Esophagus squamous epithelium (tissue), 5 donors: ENCODE measurements at regions not wholly inside any gene's neighbourhood (a gene's known extent, or its start where the extent isn't known, plus 50 kb on each side); places are given as distances from the start of the nearest gene placed in this dataset.

Experiments used
- DNase-seq: peaks from one replicate; lab custom pipeline; 2025; lab: John Stamatoyannopoulos, UW
- H3K27ac ChIP-seq, 4 donors: fragments of 200-600 bp; sonication (generic); one replicate each; pipeline ENCODE4 v1.5.1; 2016 to 2019; ENCODE audit warnings: mild to moderate bottlenecking in 1 of 4
- H3K27me3 ChIP-seq, 4 donors: fragments of 200-600 bp; sonication (generic); 1 replicate in 3 of 4; 2 replicates in 1 of 4; pipeline versions ENCODE4 v1.5.1 to v1.6.0; 2017 to 2021; ENCODE audit warnings: antibody characterized with exemption in 1 of 4
- H3K36me3 ChIP-seq, 3 donors: fragments of 200-600 bp; sonication (generic); one replicate each; pipeline ENCODE4 v1.5.1; 2016 to 2019
- H3K4me1 ChIP-seq, 3 donors: fragments of 200-600 bp; sonication (generic); one replicate each; pipeline ENCODE4 v1.5.1; 2017 to 2019
- H3K4me3 ChIP-seq, 4 donors: fragments of 200-600 bp; sonication (generic); 1 replicate in 3 of 4; 2 replicates in 1 of 4; pipeline ENCODE4 v1.5.1; 2016 to 2019; ENCODE audit warnings: mild to moderate bottlenecking in 2 of 4, moderate library complexity in 1 of 4
- H3K9me3 ChIP-seq, 3 donors: fragments of 200-600 bp; sonication (generic); one replicate each; pipeline ENCODE4 v1.5.1; 2016 to 2019
- POLR2A ChIP-seq, 4 donors: fragments of 450-650 bp; IDR thresholded peaks; one replicate each; pipeline ENCODE4 v1.6.1; 2017; ENCODE audit warnings: antibody characterized with exemption in 4 of 4, mild to moderate bottlenecking in 4 of 4, moderate library complexity in 3 of 4
- WGBS, 2 donors: methylation state at CpG; one replicate each; pipeline ENCODE4 v1.1.5; 2018; 5-methylcytosine and 5-hydroxymethylcytosine counted together
- intact Hi-C: fragments of 100-400 bp; cut with DNase I; formaldehyde crosslinking; loops from one replicate; pipeline ENCODE4 v1.15.0; 2022
- TF ChIP-seq, protein P1 (sequence below), 6 experiments: fragments of 450-650 bp in 4 of 6; fragments of 200-600 bp in 2 of 6; sonication (generic) in 2 of 6; IDR thresholded peaks; one replicate each; pipeline ENCODE4 v1.5.1; 2016 to 2019; ENCODE audit warnings: antibody characterized with exemption in 6 of 6, mild to moderate bottlenecking in 4 of 6, moderate library complexity in 4 of 6
- donor health status: DM: yes; HTN: yes; CAD: no.

- Histone ChIP-seq H3K27me3 (no peaks in the 10 kb centered on the region), H3K27ac (no peak overlapping the region), H3K4me3 (no peak overlapping the region), H3K4me1 (no peaks in the 10 kb centered on the region), H3K9me3 (no peaks in the 10 kb centered on the region), H3K36me3 (no peaks in the 10 kb centered on the region)
- WGBS, 2 donors: 77 to 83% methylated on average over 5 of the region's 5 CpGs
- TF ChIP-seq, protein P1, sequence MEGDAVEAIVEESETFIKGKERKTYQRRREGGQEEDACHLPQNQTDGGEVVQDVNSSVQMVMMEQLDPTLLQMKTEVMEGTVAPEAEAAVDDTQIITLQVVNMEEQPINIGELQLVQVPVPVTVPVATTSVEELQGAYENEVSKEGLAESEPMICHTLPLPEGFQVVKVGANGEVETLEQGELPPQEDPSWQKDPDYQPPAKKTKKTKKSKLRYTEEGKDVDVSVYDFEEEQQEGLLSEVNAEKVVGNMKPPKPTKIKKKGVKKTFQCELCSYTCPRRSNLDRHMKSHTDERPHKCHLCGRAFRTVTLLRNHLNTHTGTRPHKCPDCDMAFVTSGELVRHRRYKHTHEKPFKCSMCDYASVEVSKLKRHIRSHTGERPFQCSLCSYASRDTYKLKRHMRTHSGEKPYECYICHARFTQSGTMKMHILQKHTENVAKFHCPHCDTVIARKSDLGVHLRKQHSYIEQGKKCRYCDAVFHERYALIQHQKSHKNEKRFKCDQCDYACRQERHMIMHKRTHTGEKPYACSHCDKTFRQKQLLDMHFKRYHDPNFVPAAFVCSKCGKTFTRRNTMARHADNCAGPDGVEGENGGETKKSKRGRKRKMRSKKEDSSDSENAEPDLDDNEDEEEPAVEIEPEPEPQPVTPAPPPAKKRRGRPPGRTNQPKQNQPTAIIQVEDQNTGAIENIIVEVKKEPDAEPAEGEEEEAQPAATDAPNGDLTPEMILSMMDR (IDR thresholded peaks at IDR 0.05): no peak
- no peak for TF ChIP-seq POLR2A (IDR thresholded peaks at IDR 0.05)
- no peak for DNase-seq
- intact Hi-C loops: no loop called here
Measured at GRCh38 chr13:109301726-109302125, 484.7 kb downstream of the IRS2 start.

GRCh38 chr13:109301276-109301675, 485.1 kb downstream of the IRS2 start:
- Histone ChIP-seq H3K9me3 (no peaks in the 10 kb centered on the region), H3K4me1 (no peaks in the 10 kb centered on the region), H3K27ac (no peak overlapping the region), H3K4me3 (no peak overlapping the region), H3K36me3 (no peaks in the 10 kb centered on the region), H3K27me3 (no peaks in the 10 kb centered on the region)
- TF ChIP-seq, protein P1 (IDR thresholded peaks at IDR 0.05): no peak
- TF ChIP-seq POLR2A (IDR thresholded peaks at IDR 0.05): no peak
- no peak for DNase-seq
- intact Hi-C loops: no loop called here
- 75 to 82% methylated on average over 4 of the region's 4 CpGs for WGBS, 2 donors

- WGBS, 2 donors: 73 to 87% methylated on average over 2 of the region's 2 CpGs
- Histone ChIP-seq H3K36me3 (no peaks in the 10 kb centered on the region), H3K4me3 (no peak overlapping the region), H3K27me3 (no peaks in the 10 kb centered on the region), H3K27ac (no peak overlapping the region), H3K9me3 (peaks cover 0 to 7% (median 0%) of the 10 kb centered on the region in 3 donors), H3K4me1 (no peaks in the 10 kb centered on the region)
- DNase-seq: no peak
- intact Hi-C loops: no loop called here
- TF ChIP-seq POLR2A (IDR thresholded peaks at IDR 0.05): no peak
- TF ChIP-seq, protein P1 (IDR thresholded peaks at IDR 0.05): no peak
Measured at GRCh38 chr13:109297628-109298027, 488.8 kb downstream of the IRS2 start.

- intact Hi-C loops: no loop called here
- TF ChIP-seq, protein P1 (IDR thresholded peaks at IDR 0.05): no peak
- TF ChIP-seq POLR2A (IDR thresholded peaks at IDR 0.05): no peak
- no peak overlapping the region for H3K27ac ChIP-seq
Measured at GRCh38 chr13:109293166-109293565, 493.2 kb downstream of the IRS2 start.

DNA sequence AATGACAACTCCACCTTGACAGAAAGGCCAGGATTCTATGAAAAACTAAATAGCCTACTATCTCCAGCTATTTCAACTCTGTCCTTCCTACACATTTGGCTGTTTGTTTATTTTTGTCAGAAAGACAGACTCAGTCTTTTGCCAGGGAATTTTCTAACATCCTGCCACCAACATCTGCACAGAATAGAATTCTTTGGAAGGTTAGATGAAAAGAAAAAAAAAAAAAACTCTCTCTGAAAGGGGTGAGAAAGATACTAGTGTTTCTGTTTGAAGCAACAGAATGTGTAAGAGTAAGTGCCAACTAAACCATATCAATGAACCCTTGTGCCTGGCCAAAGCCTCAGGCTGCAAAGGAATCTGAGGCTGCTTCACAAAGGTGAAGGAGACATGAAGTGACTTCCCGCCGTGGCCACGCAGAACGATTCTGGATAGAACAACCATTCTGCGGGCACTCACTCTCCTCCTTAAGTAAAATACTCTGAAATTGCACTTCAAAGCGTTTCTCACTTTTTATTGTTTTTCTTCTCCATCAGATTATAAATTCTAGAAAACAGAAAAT, 498.2 kb downstream of the IRS2 start:
- intact Hi-C loops: no loop called here
- H3K27ac ChIP-seq: no peak overlapping the region
- DNase-seq: no peak
- TF ChIP-seq, protein P1 (IDR thresholded peaks at IDR 0.05): no peak
- no peak for TF ChIP-seq POLR2A (IDR thresholded peaks at IDR 0.05)
- H3K36me3 ChIP-seq: no peaks in the 10 kb centered on the region
- no peak overlapping the region for H3K4me3 ChIP-seq
- H3K9me3 ChIP-seq: no peaks in the 10 kb centered on the region
- no peaks in the 10 kb centered on the region for H3K4me1 ChIP-seq
- 71 to 84% methylated on average over 6 of the region's 6 CpGs for WGBS, 2 donors
- no peaks in the 10 kb centered on the region for H3K27me3 ChIP-seq

More at GRCh38 chr13:109293166-109293565, 493.2 kb downstream of the IRS2 start:
- Histone ChIP-seq H3K27me3 (no peaks in the 10 kb centered on the region), H3K9me3 (peaks cover 0 to 7% (median 0%) of the 10 kb centered on the region in 3 donors), H3K36me3 (no peaks in the 10 kb centered on the region), H3K4me1 (no peaks in the 10 kb centered on the region), H3K4me3 (no peak overlapping the region)
- 85 to 97% methylated on average over 2 to 3 of the region's 3 CpGs for WGBS, 2 donors
- DNase-seq: no peak
